A673 (cell line): ENCODE measurements at regions not wholly inside any gene's neighbourhood (a gene's known extent, or its start where the extent isn't known, plus 50 kb on each side); places are given as distances from the start of the nearest gene placed in this dataset.

ENCODE experiments used
- EZH2 ChIP-seq: fragments of 200-600 bp; sonication (generic); IDR thresholded peaks from 2 replicates; pipeline ENCODE4 v1.6.1; 2017; ENCODE audit warnings: borderline replicate concordance, low read depth, mild to moderate bottlenecking, mixed read lengths, antibody characterized with exemption, low read length; ENCODE audit not compliant: poor library complexity, severe bottlenecking
- TF ChIP-seq, protein P1 (sequence below): fragments of 300-800, 200-600 bp; sonication (generic); conservative IDR thresholded peaks from 2 replicates; pipeline ENCODE4 v1.5.1; 2017; ENCODE audit warnings: low read depth, mild to moderate bottlenecking, antibody characterized with exemption, low read length, moderate library complexity, mixed read lengths

DNA sequence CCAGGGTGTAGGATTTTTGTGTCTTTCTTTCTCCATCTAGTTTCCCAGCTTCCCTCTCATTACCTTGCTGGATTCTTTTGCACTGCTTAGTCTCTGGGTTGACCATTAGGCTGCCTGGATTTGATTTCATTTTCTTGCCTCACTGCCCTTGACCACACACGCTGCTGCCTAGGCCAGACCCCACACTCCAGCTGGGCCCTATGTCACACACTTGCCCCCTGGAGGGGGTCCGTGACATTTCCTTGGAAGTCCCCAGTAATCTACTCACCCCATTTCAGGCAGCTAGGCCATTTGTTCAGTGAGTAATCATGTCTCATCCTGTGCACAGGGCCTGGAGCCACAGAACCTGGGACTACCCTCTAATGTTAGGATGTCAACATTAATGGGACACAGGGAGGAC is 81.9 kb upstream of the SPON1 start:
- TF ChIP-seq, protein P1, sequence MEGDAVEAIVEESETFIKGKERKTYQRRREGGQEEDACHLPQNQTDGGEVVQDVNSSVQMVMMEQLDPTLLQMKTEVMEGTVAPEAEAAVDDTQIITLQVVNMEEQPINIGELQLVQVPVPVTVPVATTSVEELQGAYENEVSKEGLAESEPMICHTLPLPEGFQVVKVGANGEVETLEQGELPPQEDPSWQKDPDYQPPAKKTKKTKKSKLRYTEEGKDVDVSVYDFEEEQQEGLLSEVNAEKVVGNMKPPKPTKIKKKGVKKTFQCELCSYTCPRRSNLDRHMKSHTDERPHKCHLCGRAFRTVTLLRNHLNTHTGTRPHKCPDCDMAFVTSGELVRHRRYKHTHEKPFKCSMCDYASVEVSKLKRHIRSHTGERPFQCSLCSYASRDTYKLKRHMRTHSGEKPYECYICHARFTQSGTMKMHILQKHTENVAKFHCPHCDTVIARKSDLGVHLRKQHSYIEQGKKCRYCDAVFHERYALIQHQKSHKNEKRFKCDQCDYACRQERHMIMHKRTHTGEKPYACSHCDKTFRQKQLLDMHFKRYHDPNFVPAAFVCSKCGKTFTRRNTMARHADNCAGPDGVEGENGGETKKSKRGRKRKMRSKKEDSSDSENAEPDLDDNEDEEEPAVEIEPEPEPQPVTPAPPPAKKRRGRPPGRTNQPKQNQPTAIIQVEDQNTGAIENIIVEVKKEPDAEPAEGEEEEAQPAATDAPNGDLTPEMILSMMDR = no peak
- no peak for TF ChIP-seq EZH2
